Upper lobe of right lung (tissue), 1 donor: ENCODE measurements at regions not wholly inside any gene's neighbourhood (a gene's known extent, or its start where the extent isn't known, plus 50 kb on each side); places are given as distances from the start of the nearest gene placed in this dataset.
A peak's percentile ranks its signal among the peaks of the same experiment; 100 is the strongest.

Experiments used
- ATAC-seq: fragments of 200-7000 bp; cut with Tn5 transposase; one replicate; pipeline ENCODE4 v1.9.1; 2020; ENCODE audit warnings: mild to moderate bottlenecking, moderate library complexity
- DNase-seq: peaks from one replicate; pipeline ENCODE4 v3.0.0-alpha.2; 2020
- H3K27ac ChIP-seq: fragments of 200-600 bp; one replicate; pipeline ENCODE4 v1.8.0; 2022
- H3K27me3 ChIP-seq: fragments of 200-600 bp; one replicate; pipeline ENCODE4 v1.8.0; 2022; ENCODE audit warnings: mild to moderate bottlenecking
- H3K36me3 ChIP-seq: fragments of 200-600 bp; one replicate; pipeline ENCODE4 v1.8.0; 2022
- H3K4me1 ChIP-seq: fragments of 200-600 bp; one replicate; pipeline ENCODE4 v1.8.0; 2022
- H3K4me3 ChIP-seq: fragments of 200-600 bp; one replicate; pipeline ENCODE4 v1.8.0; 2022; ENCODE audit warnings: mild to moderate bottlenecking
- H3K9me3 ChIP-seq: fragments of 200-600 bp; one replicate; pipeline ENCODE4 v1.8.0; 2022
- intact Hi-C: fragments of 100-400 bp; cut with DNase I; formaldehyde crosslinking; loops from one replicate; pipeline ENCODE4 v1.11.0; 2022
- TF ChIP-seq, protein P1 (sequence below): fragments of 200-600 bp; IDR thresholded peaks from one replicate; pipeline ENCODE4 v1.8.0; 2022; ENCODE audit warnings: antibody characterized with exemption
- donor health status: DM: no; HTN: yes; CAD: no; lungs with severe emphysema.

GRCh38 chr7:11923376-11923930 is 91.5 kb upstream of the THSD7A start:
- ATAC-seq: no peak
- Histone ChIP-seq H3K4me1 (no peaks in the 10 kb centered on the region), H3K4me3 (no peak overlapping the region), H3K36me3 (no peaks in the 10 kb centered on the region), H3K27ac (no peak overlapping the region), H3K27me3 (no peaks in the 10 kb centered on the region), H3K9me3 (no peaks in the 10 kb centered on the region)
- intact Hi-C loops: no loop called here
- TF ChIP-seq, protein P1, sequence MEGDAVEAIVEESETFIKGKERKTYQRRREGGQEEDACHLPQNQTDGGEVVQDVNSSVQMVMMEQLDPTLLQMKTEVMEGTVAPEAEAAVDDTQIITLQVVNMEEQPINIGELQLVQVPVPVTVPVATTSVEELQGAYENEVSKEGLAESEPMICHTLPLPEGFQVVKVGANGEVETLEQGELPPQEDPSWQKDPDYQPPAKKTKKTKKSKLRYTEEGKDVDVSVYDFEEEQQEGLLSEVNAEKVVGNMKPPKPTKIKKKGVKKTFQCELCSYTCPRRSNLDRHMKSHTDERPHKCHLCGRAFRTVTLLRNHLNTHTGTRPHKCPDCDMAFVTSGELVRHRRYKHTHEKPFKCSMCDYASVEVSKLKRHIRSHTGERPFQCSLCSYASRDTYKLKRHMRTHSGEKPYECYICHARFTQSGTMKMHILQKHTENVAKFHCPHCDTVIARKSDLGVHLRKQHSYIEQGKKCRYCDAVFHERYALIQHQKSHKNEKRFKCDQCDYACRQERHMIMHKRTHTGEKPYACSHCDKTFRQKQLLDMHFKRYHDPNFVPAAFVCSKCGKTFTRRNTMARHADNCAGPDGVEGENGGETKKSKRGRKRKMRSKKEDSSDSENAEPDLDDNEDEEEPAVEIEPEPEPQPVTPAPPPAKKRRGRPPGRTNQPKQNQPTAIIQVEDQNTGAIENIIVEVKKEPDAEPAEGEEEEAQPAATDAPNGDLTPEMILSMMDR: no peak
- DNase-seq: no peak

GRCh38 chr7:11931307-11931706 is 99.3 kb upstream of the THSD7A start:
- DNase-seq: no peak
- Histone ChIP-seq H3K36me3 (no peaks in the 10 kb centered on the region), H3K27me3 (no peaks in the 10 kb centered on the region), H3K27ac (no peak overlapping the region), H3K9me3 (no peaks in the 10 kb centered on the region), H3K4me1 (no peaks in the 10 kb centered on the region), H3K4me3 (no peak overlapping the region)
- ATAC-seq: no peak
- TF ChIP-seq, protein P1: no peak
- intact Hi-C loops: no loop called here

DNA sequence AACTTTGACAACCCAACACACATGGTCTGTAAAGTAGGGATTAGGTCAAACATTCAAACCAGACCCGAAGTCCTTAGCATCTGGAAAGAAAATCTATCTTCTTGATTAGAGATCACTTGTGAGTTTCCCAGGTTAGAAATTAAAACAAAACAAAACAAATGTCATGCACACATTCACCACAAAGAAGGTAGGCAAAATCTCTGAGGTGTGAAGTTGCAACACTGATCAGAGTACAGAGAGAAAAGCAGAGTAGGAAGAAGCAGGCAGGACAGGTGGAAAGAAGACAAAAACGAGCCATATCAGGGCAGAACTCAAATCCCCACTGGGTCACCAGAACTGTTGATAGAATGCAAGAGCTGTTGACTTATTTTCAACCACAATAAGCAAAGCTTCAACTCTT is 102.8 kb upstream of the THSD7A start:
- ATAC-seq (no peak), DNase-seq (no peak)
- H3K4me3 ChIP-seq: no peak overlapping the region
- intact Hi-C loops: no loop called here
- TF ChIP-seq, protein P1: no peak
- H3K9me3 ChIP-seq: no peaks in the 10 kb centered on the region
- H3K36me3 ChIP-seq: no peaks in the 10 kb centered on the region
- H3K27ac ChIP-seq: no peak overlapping the region
- H3K27me3 ChIP-seq: no peaks in the 10 kb centered on the region
- no peaks in the 10 kb centered on the region for H3K4me1 ChIP-seq

GRCh38 chr7:11935905-11936304 is 103.9 kb upstream of the THSD7A start:
- no peaks in the 10 kb centered on the region for H3K36me3 ChIP-seq
- DNase-seq: no peak
- H3K4me1 ChIP-seq: no peaks in the 10 kb centered on the region
- H3K27me3 ChIP-seq: no peaks in the 10 kb centered on the region
- intact Hi-C loops: no loop called here
- ATAC-seq: no peak
- H3K4me3 ChIP-seq: no peak overlapping the region
- TF ChIP-seq, protein P1: no peak
- H3K9me3 ChIP-seq: no peaks in the 10 kb centered on the region
- no peak overlapping the region for H3K27ac ChIP-seq

- no peaks in the 10 kb centered on the region for H3K36me3 ChIP-seq
- TF ChIP-seq, protein P1: no peak
- intact Hi-C loops: no loop called here
- no peak for ATAC-seq
- no peaks in the 10 kb centered on the region for H3K27me3 ChIP-seq
- H3K27ac ChIP-seq: no peak overlapping the region
- H3K4me1 ChIP-seq: no peaks in the 10 kb centered on the region
- no peak overlapping the region for H3K4me3 ChIP-seq
- DNase-seq: no peak
- no peaks in the 10 kb centered on the region for H3K9me3 ChIP-seq
Measured at GRCh38 chr7:11946794-11947193, 114.8 kb upstream of the THSD7A start.

DNA sequence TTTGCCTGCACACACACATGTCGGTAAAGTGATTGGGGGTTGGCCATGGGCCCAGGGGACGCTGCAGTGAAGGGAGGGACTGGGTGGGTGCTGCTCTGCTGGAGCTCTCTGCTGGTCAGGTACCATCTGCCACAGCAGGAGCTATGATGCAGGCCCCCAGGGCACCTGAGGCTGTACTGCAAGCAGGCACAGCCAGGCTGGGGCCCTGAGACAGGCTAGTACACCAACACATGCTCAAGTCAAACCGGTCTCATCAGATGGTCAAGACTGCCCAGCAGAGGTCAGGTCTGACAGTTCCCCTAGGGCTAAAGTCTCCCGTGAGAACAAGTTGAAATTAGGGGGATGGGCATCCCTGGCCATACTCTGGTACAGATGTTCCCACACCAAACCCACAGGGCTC is 118.3 kb upstream of the THSD7A start:
- TF ChIP-seq, protein P1: no peak
- Histone ChIP-seq H3K27me3 (no peaks in the 10 kb centered on the region), H3K9me3 (no peaks in the 10 kb centered on the region), H3K36me3 (no peaks in the 10 kb centered on the region), H3K4me3 (no peak overlapping the region), H3K4me1 (no peaks in the 10 kb centered on the region), H3K27ac (no peak overlapping the region)
- DNase-seq: peak; percentile 42
- peak; percentile 23 for ATAC-seq
- intact Hi-C loops: no loop called here
